Psoas muscle (tissue), 7 donors: ENCODE measurements at regions not wholly inside any gene's neighbourhood (a gene's known extent, or its start where the extent isn't known, plus 50 kb on each side); places are given as distances from the start of the nearest gene placed in this dataset.

Experiments used
- ATAC-seq, 4 donors: fragments of 200-7000 bp; cut with Tn5 transposase; one replicate each; pipeline ENCODE4 v1.9.1; 2020; ENCODE audit warnings: moderate library complexity in 3 of 4, mild to moderate bottlenecking in 2 of 4
- DNase-seq, 2 donors: peaks; one replicate each; pipeline ENCODE4 v3.0.0-alpha.2; 2020
- H3K27ac ChIP-seq: fragments of 200-600 bp; one replicate; pipeline ENCODE4 v1.8.0; 2022
- H3K27me3 ChIP-seq, 3 donors: fragments of 200-600 bp in 1 of 3; one replicate each; pipeline versions ENCODE4 v1.6.1 to v1.8.0; 2013 to 2022; ENCODE audit warnings: low read length in 2 of 3, mild to moderate bottlenecking in 2 of 3, moderate library complexity in 1 of 3; ENCODE audit not compliant: insufficient read depth in 3 of 3
- H3K36me3 ChIP-seq, 2 donors: fragments of 200-600 bp in 1 of 2; one replicate each; pipeline versions ENCODE4 v1.6.1 to v1.8.0; 2013 to 2022; ENCODE audit warnings: low read depth in 1 of 2, mild to moderate bottlenecking in 1 of 2, moderate library complexity in 1 of 2; ENCODE audit not compliant: insufficient read depth in 1 of 2
- H3K4me1 ChIP-seq: fragments of 200-600 bp; one replicate; pipeline ENCODE4 v1.8.0; 2022
- H3K4me3 ChIP-seq: fragments of 200-600 bp; one replicate; pipeline ENCODE4 v1.8.0; 2022; ENCODE audit warnings: mild to moderate bottlenecking
- H3K9me3 ChIP-seq: fragments of 200-600 bp; one replicate; pipeline ENCODE4 v1.8.0; 2022
- WGBS, 3 donors: extraction: QIAGEN DNeasy Blood & Tissue Kit; methylation state at CpG; one replicate each; pipeline versions ENCODE4 v1.1.6 to v1.1.7; 2013; 5-methylcytosine and 5-hydroxymethylcytosine counted together
- intact Hi-C, 2 donors: fragments of 100-400 bp; cut with DNase I; formaldehyde crosslinking; loops; one replicate each; pipeline versions ENCODE4 v1.11.0 to v1.14.2; 2022
- TF ChIP-seq, protein P1 (sequence below): fragments of 200-600 bp; IDR thresholded peaks from one replicate; pipeline ENCODE4 v1.8.0; 2022; ENCODE audit warnings: antibody characterized with exemption
- donor health status: healthy with polysubstance abuse.
- donor health status: DM: no; HTN: no; CAD: no; lungs with moderate emphysema.
- donor health status: Bipolar disorder and iron deficiency.
- donor health status: healthy.
- donor health status: DM: yes; HTN: yes; CAD: no.
- donor health status: DM: no; HTN: no; CAD: no.
- donor health status: DM: yes; HTN: yes; CAD: no.

DNA sequence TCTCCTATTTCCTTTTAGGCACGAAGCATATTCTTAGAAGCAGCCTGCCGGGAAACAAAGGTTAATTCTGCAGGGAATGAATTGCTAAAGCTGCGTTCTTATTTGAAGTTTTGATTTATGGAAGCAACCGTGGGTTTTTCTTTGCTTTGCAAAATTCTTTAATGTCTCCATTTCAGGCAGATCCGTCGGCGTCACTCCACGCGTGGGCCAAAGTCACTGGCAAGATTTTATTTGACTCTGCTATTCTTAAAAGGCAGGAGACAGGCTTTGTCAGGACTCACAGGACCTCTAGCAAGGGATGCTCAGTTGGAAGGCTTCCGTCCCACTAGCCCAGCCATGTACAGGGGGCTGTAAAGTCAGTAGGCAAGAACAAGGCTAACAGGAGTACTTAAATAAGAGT is 387.3 kb upstream of the XYLT1 start:
- no peaks in the 10 kb centered on the region for H3K9me3 ChIP-seq
- H3K4me3 ChIP-seq, result no peak overlapping the region
- WGBS, 3 donors, result 8 to 14% (median 11%) methylated on average over 10 of the region's 10 CpGs
- TF ChIP-seq, protein P1, sequence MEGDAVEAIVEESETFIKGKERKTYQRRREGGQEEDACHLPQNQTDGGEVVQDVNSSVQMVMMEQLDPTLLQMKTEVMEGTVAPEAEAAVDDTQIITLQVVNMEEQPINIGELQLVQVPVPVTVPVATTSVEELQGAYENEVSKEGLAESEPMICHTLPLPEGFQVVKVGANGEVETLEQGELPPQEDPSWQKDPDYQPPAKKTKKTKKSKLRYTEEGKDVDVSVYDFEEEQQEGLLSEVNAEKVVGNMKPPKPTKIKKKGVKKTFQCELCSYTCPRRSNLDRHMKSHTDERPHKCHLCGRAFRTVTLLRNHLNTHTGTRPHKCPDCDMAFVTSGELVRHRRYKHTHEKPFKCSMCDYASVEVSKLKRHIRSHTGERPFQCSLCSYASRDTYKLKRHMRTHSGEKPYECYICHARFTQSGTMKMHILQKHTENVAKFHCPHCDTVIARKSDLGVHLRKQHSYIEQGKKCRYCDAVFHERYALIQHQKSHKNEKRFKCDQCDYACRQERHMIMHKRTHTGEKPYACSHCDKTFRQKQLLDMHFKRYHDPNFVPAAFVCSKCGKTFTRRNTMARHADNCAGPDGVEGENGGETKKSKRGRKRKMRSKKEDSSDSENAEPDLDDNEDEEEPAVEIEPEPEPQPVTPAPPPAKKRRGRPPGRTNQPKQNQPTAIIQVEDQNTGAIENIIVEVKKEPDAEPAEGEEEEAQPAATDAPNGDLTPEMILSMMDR, result no peak
- no peaks in the 10 kb centered on the region for H3K36me3 ChIP-seq
- peaks cover 0 to 4% (median 0%) of the 10 kb centered on the region in 3 donors for H3K27me3 ChIP-seq
- H3K27ac ChIP-seq, result no peak overlapping the region
- no peak for DNase-seq
- no peak for ATAC-seq
- no peaks in the 10 kb centered on the region for H3K4me1 ChIP-seq
- intact Hi-C loops, result no loop called here

DNA sequence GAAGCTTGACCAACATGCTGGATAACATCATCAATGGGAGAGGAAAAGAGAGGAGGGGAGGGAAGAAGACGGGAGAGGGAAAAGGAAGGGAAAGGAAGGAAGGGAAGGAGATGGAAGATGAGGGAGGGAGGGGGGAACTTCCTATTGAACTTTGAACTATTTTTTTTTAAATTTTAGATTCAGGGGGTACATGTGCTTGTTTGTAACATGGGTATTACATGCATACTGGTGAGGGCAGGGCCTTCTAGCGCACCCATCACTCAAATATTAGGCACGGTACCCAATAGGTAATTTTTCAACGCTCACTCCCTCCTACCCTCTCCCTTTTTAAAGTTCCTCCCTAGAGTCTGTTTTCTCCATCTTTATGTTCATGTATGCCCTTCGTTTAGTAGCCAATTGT is 383.2 kb upstream of the XYLT1 start:
- intact Hi-C loops, result no loop called here
- no peak overlapping the region for H3K27ac ChIP-seq
- H3K4me3 ChIP-seq, result no peak overlapping the region
- no peaks in the 10 kb centered on the region for H3K36me3 ChIP-seq
- no peak for ATAC-seq
- TF ChIP-seq, protein P1, result no peak
- no peaks in the 10 kb centered on the region for H3K4me1 ChIP-seq
- WGBS, 3 donors, result 76 to 90% (median 85%) methylated on average over 5 of the region's 5 CpGs
- no peaks in the 10 kb centered on the region for H3K27me3 ChIP-seq
- no peak for DNase-seq
- H3K9me3 ChIP-seq, result no peaks in the 10 kb centered on the region

DNA sequence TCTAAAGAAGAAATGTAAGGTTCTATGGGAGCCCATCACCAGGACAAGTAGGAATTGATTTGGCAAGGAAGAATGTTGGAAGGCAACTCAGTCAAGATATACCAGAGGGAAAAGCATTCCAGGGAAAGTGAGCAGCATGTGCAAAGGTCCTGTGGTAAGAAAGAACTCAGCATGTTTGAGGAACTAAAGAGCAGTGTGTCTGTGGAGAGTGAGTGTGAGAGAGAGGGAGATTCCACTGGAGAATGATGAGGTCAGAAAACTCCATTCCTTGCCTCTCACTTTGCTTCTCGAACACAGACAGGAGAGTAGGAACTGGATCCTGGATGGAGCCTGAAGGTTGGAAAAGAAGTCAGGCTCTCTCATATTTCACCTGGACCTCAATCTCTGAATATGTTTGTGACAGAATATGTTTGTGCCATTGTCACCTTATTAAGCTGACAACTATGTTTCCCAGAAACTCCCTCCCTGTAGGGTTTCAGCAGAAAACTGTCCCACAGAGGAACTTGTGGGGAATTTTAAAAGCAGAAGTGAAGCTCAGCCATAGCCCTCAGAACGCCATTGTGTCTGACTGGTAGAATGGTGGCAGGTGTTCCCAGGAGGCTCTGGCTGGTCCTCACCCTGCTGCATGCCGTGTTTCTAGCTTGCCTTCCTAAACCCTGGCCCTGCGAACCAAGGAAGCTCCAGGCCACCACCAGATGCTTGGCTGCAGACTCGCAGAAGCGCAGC is 382.4 kb upstream of the XYLT1 start:
- DNase-seq, result no peak
- no peak for ATAC-seq
- intact Hi-C loops, result no loop called here
- TF ChIP-seq, protein P1, result no peak
- Histone ChIP-seq H3K27ac (no peak overlapping the region), H3K9me3 (no peaks in the 10 kb centered on the region), H3K27me3 (no peaks in the 10 kb centered on the region), H3K36me3 (no peaks in the 10 kb centered on the region), H3K4me3 (no peak overlapping the region), H3K4me1 (no peaks in the 10 kb centered on the region)
- whole genome bisulfite sequencing, 3 donors, result 81 to 85% (median 83%) methylated on average over 6 of the region's 6 CpGs

DNA sequence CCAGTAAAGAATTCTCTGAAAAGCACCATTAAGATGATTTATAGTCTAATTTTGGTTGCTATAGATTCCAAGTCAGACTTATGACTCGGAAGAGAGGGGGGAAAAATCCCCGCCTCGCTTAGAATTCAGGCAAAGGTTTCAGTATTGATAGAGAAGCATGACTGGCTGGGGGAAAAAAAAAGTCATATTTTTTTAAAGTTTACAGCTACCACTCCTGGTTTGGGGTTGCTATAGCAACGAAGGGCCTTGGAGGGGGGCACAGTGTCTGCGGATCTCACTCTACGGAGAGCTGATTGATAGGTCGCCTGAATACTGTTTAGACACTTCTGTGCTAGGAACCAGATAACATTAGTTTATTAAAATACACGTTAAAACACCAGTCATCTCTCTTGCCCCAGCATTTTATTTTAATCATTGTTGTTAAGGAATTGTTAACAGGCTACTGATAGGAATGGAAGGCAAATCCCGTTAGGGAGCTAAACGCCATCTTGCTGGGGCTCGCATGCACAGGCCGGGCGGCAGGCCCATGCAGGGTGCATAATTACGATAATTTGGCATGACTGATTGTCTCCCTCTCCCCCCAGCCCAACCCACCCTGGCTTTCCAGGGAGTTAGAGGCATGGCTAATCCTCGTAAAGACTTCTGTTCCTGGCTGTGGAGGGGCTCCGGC is 380.0 kb upstream of the XYLT1 start:
- H3K9me3 ChIP-seq, result no peaks in the 10 kb centered on the region
- DNase-seq (no peak), ATAC-seq (no peak)
- no peaks in the 10 kb centered on the region for H3K4me1 ChIP-seq
- no peak overlapping the region for H3K4me3 ChIP-seq
- H3K36me3 ChIP-seq, result no peaks in the 10 kb centered on the region
- H3K27ac ChIP-seq, result no peak overlapping the region
- intact Hi-C loops, result no loop called here
- TF ChIP-seq, protein P1, result no peak
- no peaks in the 10 kb centered on the region for H3K27me3 ChIP-seq
- 20 to 38% (median 24%) methylated on average over 16 of the region's 16 CpGs for WGBS, 3 donors
